AG10803 (cell line): ENCODE measurements at regions not wholly inside any gene's neighbourhood (a gene's known extent, or its start where the extent isn't known, plus 50 kb on each side); places are given as distances from the start of the nearest gene placed in this dataset.

Experiments
- DNase-seq: peaks from one replicate; pipeline ENCODE4 v3.0.0; 2010; ENCODE audit warnings: low read depth
- H3K4me3 ChIP-seq: 2 replicates; pipeline ENCODE4 v1.5.1; 2011; ENCODE audit warnings: mild to moderate bottlenecking, low read length, control low read depth
- CTCF ChIP-seq: conservative IDR thresholded peaks from 2 replicates; pipeline ENCODE4 v1.5.1; 2011; ENCODE audit warnings: mild to moderate bottlenecking, low read length, control low read depth, inconsistent platforms

GRCh38 chr6:170028629-170029345 lies 262.1 kb downstream of the DLL1 start:
- no peak overlapping the region for H3K4me3 ChIP-seq
- no peak for TF ChIP-seq CTCF
- DNase-seq: no peak

GRCh38 chr6:170027647-170028043 lies 263.2 kb downstream of the DLL1 start:
- no peak for TF ChIP-seq CTCF
- no peak overlapping the region for H3K4me3 ChIP-seq
- no peak for DNase-seq

- DNase-seq: peak; percentile 45
- no peak for TF ChIP-seq CTCF
- H3K4me3 ChIP-seq: no peak overlapping the region
These were observed 263.9 kb downstream of the DLL1 start for GRCh38 chr6:170026751-170027646.

- DNase-seq: no peak
- TF ChIP-seq CTCF: no peak
These were observed 264.7 kb downstream of the DLL1 start for GRCh38 chr6:170025935-170026750.

GRCh38 chr6:170025341-170025911 lies 265.5 kb downstream of the DLL1 start:
- no peak for TF ChIP-seq CTCF
- H3K4me3 ChIP-seq: no peak overlapping the region
- no peak for DNase-seq

More at GRCh38 chr6:170025935-170026750, 264.7 kb downstream of the DLL1 start:
- no peak overlapping the region for H3K4me3 ChIP-seq

GRCh38 chr6:170024940-170025339 lies 265.9 kb downstream of the DLL1 start:
- DNase-seq: peak; percentile 88
- no peak for TF ChIP-seq CTCF
- no peak overlapping the region for H3K4me3 ChIP-seq
